ENCODE measurements at regions not wholly inside any gene's neighbourhood (a gene's known extent, or its start where the extent isn't known, plus 50 kb on each side); places are given as distances from the start of the nearest gene placed in this dataset.

- no peaks in the 10 kb centered on the region for H3K27me3 ChIP-seq (ENCODE audit: insufficient read depth, low read length, poor library complexity)
- H4K20me1 ChIP-seq (ENCODE audit: insufficient read depth, low read length): no peaks in the 10 kb centered on the region
- H3K79me2 ChIP-seq (ENCODE audit: insufficient read depth, low read length): no peaks in the 10 kb centered on the region
- TF ChIP-seq EZH2 (IDR thresholded peaks at IDR 0.05; ENCODE audit: borderline replicate concordance, low read depth, low read length, severe bottlenecking): no peak
- no peak for TF ChIP-seq CTCF (IDR thresholded peaks at IDR 0.05; ENCODE audit: borderline replicate concordance, extremely low read depth, low read length, poor library complexity, severe bottlenecking)
- H3K9ac ChIP-seq (ENCODE audit: low read depth, low read length): no peak overlapping the region
- H3K4me1 ChIP-seq (ENCODE audit: insufficient read depth, low read length): no peaks in the 10 kb centered on the region
- H3K27ac ChIP-seq (ENCODE audit: low read length): no peak overlapping the region
- H3K9me3 ChIP-seq (ENCODE audit: insufficient read depth, low read length, severe bottlenecking): no peaks in the 10 kb centered on the region
- H3K4me2 ChIP-seq (ENCODE audit: insufficient read depth, low read length): no peak overlapping the region
- no peak overlapping the region for H2AFZ ChIP-seq (ENCODE audit: low read depth, low read length)
- DNase-seq (no peak), ATAC-seq (ENCODE audit: insufficient read depth, low read depth) (no peak)
- no peaks in the 10 kb centered on the region for H3K36me3 ChIP-seq (ENCODE audit: insufficient read depth, low read length)
- no peak overlapping the region for H3K4me3 ChIP-seq (ENCODE audit: low read depth in 1 of 2, low read length in 2 of 2)
Observed at GRCh38 chr20:12321736-12322135, 404.0 kb downstream of the BTBD3 start.

DNA sequence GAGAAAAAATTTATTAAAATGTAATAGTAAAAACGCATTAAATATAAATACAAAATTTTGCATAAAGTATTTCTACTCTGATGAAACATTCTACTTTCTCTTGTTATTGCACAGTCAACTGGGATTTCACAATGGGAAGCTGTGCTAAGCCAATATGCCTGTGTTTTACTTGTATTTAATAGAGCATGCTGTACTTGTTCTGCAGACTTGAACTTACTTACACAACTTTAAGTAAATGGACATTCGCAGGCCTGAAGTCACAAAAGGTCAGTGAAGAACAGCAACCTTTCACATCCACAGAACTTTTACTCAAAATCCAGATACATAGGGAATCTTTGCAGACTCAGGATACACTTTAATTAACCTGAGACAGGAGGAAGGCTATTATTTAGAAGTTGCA, 409.5 kb downstream of the BTBD3 start:
- H3K4me1 ChIP-seq (ENCODE audit: insufficient read depth, low read length): no peaks in the 10 kb centered on the region
- no peak overlapping the region for H3K27ac ChIP-seq (ENCODE audit: low read length)
- TF ChIP-seq EZH2 (IDR thresholded peaks at IDR 0.05; ENCODE audit: borderline replicate concordance, low read depth, low read length, severe bottlenecking): no peak
- TF ChIP-seq CTCF (IDR thresholded peaks at IDR 0.05; ENCODE audit: borderline replicate concordance, extremely low read depth, low read length, poor library complexity, severe bottlenecking): no peak
- no peaks in the 10 kb centered on the region for H3K9me3 ChIP-seq (ENCODE audit: insufficient read depth, low read length, severe bottlenecking)
- no peak for ATAC-seq (ENCODE audit: insufficient read depth, low read depth)
- H3K9ac ChIP-seq (ENCODE audit: low read depth, low read length): no peak overlapping the region
- no peak overlapping the region for H2AFZ ChIP-seq (ENCODE audit: low read depth, low read length)
- peaks cover 6% of the 10 kb centered on the region for H3K27me3 ChIP-seq (ENCODE audit: insufficient read depth, low read length, poor library complexity)
- no peaks in the 10 kb centered on the region for H3K79me2 ChIP-seq (ENCODE audit: insufficient read depth, low read length)
- H4K20me1 ChIP-seq (ENCODE audit: insufficient read depth, low read length): no peaks in the 10 kb centered on the region
- no peak overlapping the region for H3K4me2 ChIP-seq (ENCODE audit: insufficient read depth, low read length)
- DNase-seq: no peak
- no peaks in the 10 kb centered on the region for H3K36me3 ChIP-seq (ENCODE audit: insufficient read depth, low read length)
- no peak overlapping the region for H3K4me3 ChIP-seq (ENCODE audit: low read depth in 1 of 2, low read length in 2 of 2)

DNA sequence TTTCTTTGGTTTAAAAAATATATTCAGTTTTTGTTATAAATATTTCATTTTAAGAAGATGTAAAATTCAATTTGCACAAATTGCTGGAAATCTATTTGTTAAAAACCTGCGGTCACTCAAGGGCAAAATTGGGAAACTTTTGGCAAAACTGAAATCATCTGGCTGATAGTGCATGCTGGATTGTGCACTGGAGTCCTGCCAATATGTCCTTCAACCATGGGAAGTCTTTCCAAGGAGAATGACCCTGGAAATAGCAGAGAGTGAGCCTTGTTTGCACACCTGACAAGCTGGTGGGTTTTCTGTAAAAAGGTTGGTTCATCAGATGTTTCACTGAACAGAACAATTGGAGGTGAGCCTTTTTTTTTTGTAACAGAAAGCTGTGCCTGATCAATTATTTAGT, 413.5 kb downstream of the BTBD3 start:
- Histone ChIP-seq H3K4me2 (ENCODE audit: insufficient read depth, low read length) (no peak overlapping the region), H3K36me3 (ENCODE audit: insufficient read depth, low read length) (no peaks in the 10 kb centered on the region), H2AFZ (ENCODE audit: low read depth, low read length) (no peak overlapping the region), H3K4me1 (ENCODE audit: insufficient read depth, low read length) (no peaks in the 10 kb centered on the region), H4K20me1 (ENCODE audit: insufficient read depth, low read length) (no peaks in the 10 kb centered on the region), H3K9me3 (ENCODE audit: insufficient read depth, low read length, severe bottlenecking) (no peaks in the 10 kb centered on the region), H3K27ac (ENCODE audit: low read length) (no peak overlapping the region), H3K27me3 (ENCODE audit: insufficient read depth, low read length, poor library complexity) (peaks cover 6% of the 10 kb centered on the region), H3K9ac (ENCODE audit: low read depth, low read length) (no peak overlapping the region), H3K79me2 (ENCODE audit: insufficient read depth, low read length) (no peaks in the 10 kb centered on the region), H3K4me3 (ENCODE audit: low read depth in 1 of 2, low read length in 2 of 2) (no peak overlapping the region)
- DNase-seq (no peak), ATAC-seq (ENCODE audit: insufficient read depth, low read depth) (no peak)
- no peak for TF ChIP-seq EZH2 (IDR thresholded peaks at IDR 0.05; ENCODE audit: borderline replicate concordance, low read depth, low read length, severe bottlenecking)
- no peak for TF ChIP-seq CTCF (IDR thresholded peaks at IDR 0.05; ENCODE audit: borderline replicate concordance, extremely low read depth, low read length, poor library complexity, severe bottlenecking)

- H3K9ac ChIP-seq (ENCODE audit: low read depth, low read length): no peak overlapping the region
- H3K36me3 ChIP-seq (ENCODE audit: insufficient read depth, low read length): no peaks in the 10 kb centered on the region
- H3K9me3 ChIP-seq (ENCODE audit: insufficient read depth, low read length, severe bottlenecking): no peaks in the 10 kb centered on the region
- no peak overlapping the region for H3K27ac ChIP-seq (ENCODE audit: low read length)
- no peak for ATAC-seq (ENCODE audit: insufficient read depth, low read depth)
- no peak overlapping the region for H3K4me2 ChIP-seq (ENCODE audit: insufficient read depth, low read length)
- H2AFZ ChIP-seq (ENCODE audit: low read depth, low read length): no peak overlapping the region
- DNase-seq: no peak
- H4K20me1 ChIP-seq (ENCODE audit: insufficient read depth, low read length): no peaks in the 10 kb centered on the region
- no peak overlapping the region for H3K4me3 ChIP-seq (ENCODE audit: low read depth in 1 of 2, low read length in 2 of 2)
- no peaks in the 10 kb centered on the region for H3K27me3 ChIP-seq (ENCODE audit: insufficient read depth, low read length, poor library complexity)
- H3K4me1 ChIP-seq (ENCODE audit: insufficient read depth, low read length): no peaks in the 10 kb centered on the region
- no peaks in the 10 kb centered on the region for H3K79me2 ChIP-seq (ENCODE audit: insufficient read depth, low read length)
- no peak for TF ChIP-seq EZH2 (IDR thresholded peaks at IDR 0.05; ENCODE audit: borderline replicate concordance, low read depth, low read length, severe bottlenecking)
- TF ChIP-seq CTCF (IDR thresholded peaks at IDR 0.05; ENCODE audit: borderline replicate concordance, extremely low read depth, low read length, poor library complexity, severe bottlenecking): no peak
Observed at GRCh38 chr20:12337601-12338000, 419.9 kb downstream of the BTBD3 start.
